HG03108 (cell line): ENCODE measurements at regions not wholly inside any gene's neighbourhood (a gene's known extent, or its start where the extent isn't known, plus 50 kb on each side); places are given as distances from the start of the nearest gene placed in this dataset.
A peak's percentile ranks its signal among the peaks of the same experiment; 100 is the strongest.
"Not testable (repeated sequence)": the region's sequence is repeated elsewhere in the genome, so short reads cannot be mapped to it uniquely, and the experiment has no call there.

ENCODE experiments used
- ATAC-seq: cut with Tn5 transposase; IDR thresholded peaks from one replicate; pipeline ENCODE4 v1.9.1; 2021; ENCODE audit warnings: moderate library complexity; ENCODE audit not compliant: unreplicated experiment

DNA sequence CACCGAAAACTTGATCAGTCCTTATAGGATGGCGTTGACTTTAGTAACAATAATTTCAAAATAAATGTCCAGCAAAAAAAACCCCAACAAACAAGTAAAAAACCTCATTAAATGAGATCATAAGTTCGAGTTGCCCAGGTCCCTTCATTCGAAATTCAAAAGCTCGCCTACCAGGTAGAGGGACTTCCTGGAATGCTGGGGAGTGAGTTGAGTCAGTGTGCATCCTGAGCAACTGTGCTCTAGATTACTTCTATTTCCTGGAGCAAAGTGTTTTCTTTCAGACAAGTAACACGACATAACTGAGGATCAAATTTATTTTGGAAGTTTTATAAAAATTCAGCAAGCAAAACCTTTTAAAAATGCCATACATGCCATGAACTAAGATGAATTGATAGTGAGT, 511.9 kb upstream of the CITED2 start:
- ATAC-seq, result no peak

DNA sequence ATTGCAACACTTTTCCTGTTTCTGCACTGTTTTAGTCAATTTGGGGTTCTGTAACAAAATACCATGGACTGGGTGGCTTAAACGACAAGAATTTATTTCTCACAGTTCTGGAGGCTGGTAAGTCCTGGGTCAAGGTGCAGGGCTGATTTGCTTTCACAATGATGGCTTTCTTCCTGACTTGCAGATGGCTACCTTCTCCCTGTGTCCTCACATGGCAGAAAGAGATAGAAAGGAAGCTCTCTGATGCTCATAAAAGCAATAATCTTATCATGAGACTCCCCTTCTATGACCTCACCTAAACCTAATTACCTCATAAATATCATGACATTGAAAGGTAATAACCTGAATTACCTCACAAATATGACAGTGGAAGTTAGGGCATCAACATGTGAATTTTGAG, 511.5 kb upstream of the CITED2 start:
- ATAC-seq, result no peak

DNA sequence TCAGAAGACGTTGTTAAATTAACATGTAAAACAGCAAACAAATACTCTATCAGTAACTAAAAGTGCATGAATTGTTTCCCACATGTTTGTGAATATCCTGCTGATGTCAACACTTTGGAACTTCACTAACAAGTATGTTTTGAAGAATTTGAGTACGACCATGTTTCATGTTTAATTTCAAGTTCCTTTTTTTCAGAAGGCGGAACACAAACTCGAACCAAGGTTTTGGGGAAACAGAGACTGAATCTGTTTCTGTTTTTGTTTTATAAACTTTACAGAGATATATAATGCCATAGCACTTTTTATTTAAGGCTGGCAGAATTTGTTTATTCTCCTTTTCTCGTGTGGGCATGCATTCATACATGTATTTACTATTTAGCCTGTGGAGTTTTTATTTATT, 509.3 kb upstream of the CITED2 start:
- ATAC-seq, result no peak

DNA sequence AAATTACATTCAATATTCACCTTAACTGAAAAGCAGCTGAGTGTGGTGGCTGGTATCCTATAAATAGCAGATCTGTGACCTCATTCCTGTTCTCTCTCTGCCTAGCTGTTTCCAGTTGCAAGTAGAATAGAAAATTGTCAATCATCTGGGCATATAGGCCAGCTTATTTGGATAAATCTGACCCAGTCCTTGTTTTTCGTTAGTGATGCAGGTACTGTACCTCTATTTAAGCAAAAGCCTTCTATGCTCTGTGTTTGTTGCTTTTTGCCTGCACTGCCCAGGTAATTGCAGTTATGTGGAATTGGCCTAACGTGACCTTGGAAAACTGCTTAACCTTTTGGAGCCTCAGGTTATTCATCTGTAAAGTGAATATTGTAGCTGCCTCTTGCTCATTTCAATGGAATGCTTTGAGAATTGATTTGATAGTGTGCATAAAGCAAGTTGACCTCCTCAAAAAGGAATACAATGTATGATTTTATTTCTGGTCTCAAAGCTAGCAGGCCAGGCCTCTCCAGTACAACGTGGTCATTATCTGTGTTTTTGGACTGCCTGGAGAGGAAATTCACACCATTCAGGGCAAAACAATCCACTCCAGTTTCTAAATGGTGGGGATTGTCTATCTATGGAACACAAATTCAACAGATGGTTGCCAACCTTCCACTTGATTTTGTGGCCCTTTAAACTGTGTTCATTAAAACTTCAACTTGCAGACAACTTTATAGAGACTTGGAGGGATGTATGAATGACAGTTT, 508.7 kb upstream of the CITED2 start:
- no peak for ATAC-seq

DNA sequence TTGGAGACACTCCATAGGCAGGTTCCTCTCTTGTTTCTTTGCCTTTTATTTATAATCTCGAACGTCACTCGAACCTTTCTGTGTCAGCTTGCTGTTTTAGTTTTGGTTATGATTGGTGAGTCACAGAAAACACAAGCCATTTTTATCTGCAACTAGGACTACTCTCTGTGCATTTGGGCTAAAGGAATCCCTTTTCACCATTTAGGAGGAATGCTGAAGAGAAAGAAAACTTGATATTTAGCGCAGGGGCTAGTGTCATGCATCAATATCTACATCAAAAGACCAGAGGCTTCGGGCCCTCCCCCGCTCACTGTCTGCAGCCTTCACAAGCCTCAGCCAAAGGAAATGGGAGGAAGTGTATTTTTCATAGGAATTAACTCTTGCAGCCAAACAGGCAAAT, 507.8 kb upstream of the CITED2 start:
- ATAC-seq, result no peak

DNA sequence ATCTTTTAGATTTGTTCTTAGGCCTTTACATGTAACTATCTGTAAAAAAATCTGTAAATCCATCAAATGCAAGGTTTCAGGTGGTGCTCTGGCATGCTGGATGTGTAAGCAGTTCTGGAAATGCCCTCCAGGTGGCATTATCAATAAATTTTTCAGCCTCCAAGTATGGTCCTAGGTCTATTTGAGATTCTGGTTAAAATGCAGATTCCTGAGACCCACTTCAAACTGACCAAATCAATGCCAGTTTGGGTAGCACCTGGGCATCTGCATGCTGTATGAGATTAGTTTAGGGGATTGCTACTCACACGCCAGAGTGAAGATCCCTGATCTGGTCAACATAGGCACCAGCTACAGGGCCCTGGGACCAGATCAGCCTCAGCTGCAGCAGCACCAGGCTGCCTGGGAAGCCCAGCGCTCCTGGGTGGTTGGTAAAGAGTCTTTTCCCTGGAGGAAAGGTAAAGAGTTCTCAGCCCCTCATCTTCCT, 507.3 kb upstream of the CITED2 start:
- ATAC-seq, result peak; percentile 69

DNA sequence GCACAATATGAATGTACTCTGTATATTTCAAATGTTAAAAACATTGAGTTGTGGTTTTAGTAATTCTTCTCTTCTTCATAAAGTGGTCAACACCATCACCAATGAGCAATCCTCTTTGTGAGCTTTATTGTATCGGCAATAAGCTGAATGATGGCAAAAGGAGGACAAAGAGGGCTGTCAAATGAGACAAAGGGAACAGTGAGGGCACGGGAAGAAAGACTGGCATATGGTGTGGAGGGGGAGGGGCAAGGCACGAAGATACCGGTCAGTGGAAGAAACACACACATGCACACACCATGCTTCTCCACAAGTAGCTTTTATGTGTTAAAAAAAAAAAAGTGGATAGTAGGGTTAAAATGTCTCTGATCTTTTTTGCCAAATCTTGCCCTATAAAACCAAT, 506.8 kb upstream of the CITED2 start:
- ATAC-seq, result no peak

DNA sequence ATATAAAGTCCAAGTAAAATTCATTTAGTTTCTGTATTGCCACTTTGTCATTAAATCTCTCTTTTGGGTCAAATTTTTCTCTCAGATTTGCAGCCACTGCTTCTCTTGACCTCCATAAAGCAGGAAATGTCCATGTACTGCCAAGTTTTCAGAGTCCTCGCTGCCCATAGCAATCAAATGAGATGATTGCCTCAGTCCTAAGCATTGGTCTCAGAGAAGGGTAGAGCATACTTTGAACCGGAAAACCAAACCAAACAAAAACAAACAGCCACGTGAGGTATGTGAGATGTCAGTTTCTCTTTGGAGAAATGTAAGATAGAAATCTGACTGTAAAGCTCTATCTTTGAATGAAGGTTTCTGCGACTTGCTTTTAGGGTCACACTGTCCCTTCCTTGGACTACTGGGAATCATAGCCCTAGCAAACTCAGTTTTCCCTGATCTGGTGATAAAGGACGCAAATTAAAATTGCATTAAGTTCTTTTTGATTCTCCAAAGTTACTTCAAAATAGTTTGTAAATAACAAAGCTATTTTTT, 505.4 kb upstream of the CITED2 start:
- ATAC-seq, result no peak

DNA sequence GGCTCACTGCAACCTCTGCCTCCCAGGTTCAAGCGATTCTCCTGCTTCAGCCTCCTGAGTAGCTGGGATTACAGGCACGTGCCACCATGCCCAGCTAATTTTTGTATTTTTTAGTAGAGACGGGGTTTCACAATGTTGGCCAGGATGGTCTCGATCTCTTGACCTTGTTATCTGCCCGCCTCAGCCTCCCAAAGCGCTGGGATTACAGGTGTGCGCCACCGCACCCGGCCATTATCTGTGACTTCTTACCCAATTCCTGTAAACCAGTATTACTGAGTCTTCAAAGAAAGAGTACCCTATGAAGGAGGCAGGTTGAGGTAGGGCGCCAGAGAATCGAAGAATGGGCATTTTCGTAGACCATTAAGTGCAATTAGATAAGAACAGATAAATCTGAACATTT, 504.8 kb upstream of the CITED2 start:
- not testable (repeated sequence) for ATAC-seq

DNA sequence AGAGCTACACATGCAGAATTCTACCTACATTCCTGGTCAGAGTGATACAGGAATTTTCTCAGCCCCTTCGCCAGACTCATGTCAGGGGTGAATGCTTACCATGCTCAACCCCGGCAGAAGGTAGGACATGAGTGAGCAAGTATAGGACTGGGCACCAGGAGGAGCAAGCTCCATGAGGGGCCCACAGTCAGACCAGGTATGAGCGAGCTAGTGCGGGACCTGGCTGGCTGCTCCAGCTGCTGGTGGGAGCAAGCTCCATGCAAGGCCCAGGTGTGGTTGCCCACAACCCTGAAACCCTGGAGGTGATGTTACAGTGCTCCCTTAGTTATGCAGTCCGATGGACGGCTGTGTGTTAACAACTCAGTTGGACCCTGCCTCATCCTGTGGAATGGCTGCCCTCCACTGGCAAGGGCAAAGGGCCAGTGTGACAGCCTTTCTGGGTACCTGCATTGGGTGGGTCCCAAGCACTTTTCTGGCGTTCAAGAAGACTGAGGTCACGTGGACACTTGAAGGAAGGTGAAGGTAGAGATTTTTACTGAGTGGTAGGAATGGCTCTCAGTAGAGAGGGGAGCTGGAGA, 503.5 kb upstream of the CITED2 start:
- no peak for ATAC-seq

DNA sequence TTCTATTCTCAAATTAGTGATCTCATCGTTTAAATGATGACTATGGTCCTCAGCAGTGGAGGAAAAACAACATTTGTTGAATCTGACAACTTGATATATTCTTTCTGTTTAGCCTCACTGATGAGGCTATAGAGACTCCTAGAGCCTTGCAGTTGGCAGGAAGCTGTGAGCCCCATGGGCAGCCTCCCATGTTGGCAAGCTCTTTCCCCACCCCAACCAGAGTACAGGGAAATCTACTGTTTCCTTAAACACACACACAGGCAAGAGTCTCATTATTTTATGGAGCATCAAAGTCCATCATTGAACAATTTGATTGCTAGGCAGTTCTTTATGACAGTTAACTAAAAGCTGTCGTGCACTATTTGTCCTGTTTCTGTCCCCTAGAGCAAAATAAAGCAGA, 498.2 kb upstream of the CITED2 start:
- no peak for ATAC-seq

DNA sequence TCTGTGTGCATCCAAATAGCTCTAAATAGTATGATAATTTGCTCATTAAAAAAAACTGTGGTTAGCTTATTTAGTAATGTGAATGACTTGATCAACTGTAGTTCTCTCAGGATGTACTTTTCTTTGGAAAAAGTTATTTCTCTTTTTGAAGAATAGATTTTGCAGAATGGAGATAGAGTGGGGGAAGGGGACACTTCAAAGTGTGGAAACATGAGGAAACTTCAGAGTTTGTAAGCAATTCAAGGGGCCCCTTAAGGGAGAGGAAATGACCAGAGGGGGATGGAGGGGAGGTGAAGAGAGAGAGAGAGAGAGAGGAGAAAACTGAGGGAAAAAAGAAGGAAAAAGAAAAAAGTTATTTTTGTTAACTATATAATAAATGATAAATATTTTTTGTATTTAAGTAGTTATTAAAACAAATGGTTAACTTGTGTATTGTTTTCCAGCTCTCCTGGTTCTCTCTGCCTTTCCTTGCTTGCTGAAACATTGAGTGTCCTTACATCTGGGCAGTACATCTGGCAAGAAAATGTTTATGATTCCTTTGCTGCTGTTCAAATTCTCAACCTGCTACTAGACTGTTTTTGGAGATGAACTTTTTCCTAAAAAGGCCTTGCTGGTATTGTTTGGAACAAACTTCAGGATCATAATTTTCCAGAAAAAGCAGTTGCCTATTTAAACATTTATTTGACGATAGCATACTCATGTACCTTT, 497.5 kb upstream of the CITED2 start:
- no peak for ATAC-seq

DNA sequence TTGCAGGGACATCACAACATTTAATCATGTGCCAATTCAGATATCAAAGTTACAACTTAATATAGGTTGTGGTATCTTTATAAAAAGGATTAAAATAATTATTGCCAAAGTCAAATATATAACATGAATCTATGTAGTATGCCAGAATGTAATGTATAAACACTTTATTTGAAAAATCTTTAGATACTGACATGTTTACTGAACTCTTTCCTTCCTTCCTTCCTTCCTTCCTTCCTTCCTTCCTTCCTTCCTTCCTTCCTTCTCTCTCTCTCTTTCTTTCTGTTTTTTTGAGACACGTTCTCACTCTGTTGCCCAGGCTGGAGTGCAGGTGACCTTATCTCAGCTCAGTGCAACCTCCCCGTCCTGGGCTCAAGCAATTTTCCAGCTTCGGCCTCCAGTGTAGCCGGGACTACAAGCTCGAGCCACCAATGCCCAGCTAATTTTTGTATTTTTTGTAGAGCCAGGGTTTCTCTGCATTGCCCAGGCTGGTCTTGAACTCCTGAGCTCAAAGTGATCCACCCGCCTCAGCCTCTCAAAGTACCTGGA, 496.8 kb upstream of the CITED2 start:
- no peak for ATAC-seq

DNA sequence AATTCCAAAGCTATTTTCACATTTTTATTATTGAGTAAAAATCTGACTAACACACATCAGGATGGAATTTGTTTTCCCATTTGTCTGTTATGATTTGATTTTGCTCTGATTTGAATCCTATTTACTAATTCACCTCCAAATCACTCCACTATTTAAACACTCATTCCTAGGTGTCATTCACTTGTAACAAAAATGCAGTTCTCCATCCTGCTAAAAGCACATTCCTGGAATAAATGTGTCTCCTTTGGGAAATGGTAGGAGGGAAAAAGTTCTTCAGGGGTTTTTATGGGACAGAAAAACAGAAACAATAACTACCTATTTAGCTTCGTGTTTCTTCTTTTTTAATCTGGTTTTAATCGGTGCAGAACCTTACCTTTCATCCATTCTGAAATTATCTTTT, 494.1 kb upstream of the CITED2 start:
- ATAC-seq, result no peak

DNA sequence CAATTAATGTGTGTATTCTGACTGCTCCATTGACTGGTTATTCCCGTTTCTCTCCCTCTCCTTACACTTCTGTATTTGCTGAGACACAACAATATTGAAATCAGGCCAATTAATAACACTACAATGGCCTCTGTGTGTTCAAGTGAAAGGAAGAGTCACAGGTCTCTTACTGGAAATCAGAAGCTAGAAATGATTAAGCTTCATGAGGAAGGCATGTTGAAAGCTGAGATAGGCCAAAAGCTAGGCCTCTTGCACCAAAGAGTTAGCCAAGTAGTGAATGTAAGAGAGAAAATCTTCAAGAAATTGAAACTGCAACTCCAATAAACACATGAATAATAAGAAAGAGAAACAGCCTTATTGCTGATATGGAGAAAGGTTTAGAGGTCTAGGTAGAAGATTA, 489.5 kb upstream of the CITED2 start:
- ATAC-seq, result no peak

DNA sequence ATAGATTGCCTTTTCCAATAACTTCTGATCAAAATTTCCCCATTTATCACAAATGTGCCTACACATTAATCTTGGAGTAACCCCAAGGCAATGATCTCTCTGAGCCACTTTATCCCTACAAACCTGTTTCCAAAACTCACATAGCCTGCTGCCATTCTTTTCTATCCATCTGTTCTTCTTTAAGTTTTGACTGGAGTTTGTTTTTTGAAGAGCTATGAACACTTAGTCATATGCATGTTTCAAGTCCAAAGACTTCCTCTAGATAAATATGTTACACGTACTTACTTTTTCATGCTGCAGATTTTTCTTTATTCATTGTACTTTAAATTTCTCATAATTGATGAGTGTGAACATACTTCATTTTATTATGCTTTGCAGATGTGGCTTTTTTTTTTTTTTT, 488.9 kb upstream of the CITED2 start:
- ATAC-seq, result no peak

DNA sequence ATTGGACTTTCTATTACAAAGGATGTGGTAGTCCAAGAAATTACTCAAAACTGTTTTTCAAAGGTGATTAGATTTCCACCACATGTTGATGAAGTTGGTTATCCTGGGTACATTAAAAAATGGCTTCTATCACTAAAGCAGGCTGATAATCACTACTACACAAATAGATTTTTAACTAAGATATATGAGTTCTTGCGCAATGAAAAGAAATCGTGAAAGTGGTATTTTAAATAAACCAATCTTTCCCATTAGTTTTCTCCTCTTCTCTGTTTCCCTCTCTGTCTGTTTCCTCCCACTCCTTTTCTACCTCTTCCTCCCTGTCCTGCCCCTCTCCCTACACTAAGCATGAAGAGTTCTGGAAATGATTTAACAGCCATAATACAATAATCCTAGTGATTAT, 487.9 kb upstream of the CITED2 start:
- no peak for ATAC-seq

DNA sequence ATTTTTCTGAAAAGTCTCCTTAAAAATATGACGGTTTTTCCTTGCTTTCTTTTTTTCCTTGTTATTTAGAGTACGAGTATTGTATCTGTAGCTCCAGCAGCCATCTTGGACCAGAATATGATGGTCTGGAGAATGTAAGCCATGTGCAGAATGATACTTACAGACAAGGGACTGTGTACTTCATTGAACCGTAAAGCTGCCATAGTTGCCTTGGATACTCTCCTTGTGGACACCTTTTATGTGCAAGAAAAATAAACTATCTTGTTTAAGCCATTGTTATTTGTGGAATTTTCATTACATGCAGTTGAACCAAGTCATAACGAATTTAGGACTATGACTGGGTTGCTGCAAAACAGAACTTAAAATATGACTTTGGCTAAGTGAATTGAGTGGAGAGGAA, 485.8 kb upstream of the CITED2 start:
- ATAC-seq, result no peak

DNA sequence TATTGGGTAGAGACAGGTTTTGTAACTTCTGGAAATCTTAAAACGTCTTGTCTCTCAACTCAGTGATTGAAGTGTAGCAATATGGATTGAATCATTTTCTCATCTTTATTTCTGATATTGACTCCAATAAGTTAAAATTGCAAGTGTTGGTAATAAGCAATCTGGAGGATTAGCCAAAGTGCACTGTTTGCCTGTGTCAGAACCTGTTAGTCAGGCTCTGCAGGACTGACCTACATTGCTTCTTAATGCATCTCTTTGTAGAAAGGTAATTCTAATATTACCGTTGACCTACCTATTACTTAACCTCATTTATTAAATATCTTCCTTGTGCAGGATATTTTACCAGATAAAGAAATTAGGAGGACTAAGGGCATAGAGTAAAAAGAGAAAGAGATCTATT, 484.0 kb upstream of the CITED2 start:
- no peak for ATAC-seq

DNA sequence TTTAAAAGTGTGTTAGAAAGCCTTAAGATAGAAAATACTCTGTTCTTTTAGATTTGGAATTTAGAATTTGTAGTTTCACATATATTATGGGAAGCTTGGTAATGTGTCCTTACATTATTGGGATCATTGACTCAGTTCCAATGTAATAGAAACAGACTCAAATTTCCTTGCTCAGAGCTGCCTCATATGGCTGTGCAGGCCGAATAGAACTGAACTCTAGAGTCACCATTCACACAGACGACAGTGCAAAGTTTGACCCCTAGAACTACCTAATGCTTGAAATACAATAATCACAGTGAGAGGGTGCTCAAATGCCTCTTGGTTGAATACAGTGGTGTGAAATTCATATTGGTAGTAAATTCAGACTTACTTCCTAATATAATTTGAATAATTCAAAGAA, 482.7 kb upstream of the CITED2 start:
- no peak for ATAC-seq

DNA sequence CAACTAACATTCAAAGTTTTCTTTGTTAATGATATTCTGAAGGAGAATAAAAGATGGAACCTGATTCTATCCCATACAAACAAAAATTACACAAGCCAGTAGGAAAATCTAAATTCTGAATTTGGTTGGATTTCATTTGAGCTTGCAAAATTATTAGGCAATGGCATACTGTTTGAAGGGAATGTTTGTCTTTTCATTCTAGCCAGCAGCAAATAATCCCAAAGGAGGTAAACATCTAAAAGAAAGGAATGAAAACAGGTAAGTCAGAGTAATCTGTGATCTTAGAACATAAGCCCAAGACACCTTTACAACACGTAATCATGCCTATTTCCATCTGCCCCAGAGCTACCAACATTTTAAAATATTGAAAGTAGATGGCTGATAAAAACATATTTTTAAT, 482.1 kb upstream of the CITED2 start:
- no peak for ATAC-seq
